ENCODE measurements at regions not wholly inside any gene's neighbourhood (a gene's known extent, or its start where the extent isn't known, plus 50 kb on each side); places are given as distances from the start of the nearest gene placed in this dataset.
A peak's percentile ranks its signal among the peaks of the same experiment; 100 is the strongest.
"Not testable (repeated sequence)": the region's sequence is repeated elsewhere in the genome, so short reads cannot be mapped to it uniquely, and the experiment has no call there.

DNA sequence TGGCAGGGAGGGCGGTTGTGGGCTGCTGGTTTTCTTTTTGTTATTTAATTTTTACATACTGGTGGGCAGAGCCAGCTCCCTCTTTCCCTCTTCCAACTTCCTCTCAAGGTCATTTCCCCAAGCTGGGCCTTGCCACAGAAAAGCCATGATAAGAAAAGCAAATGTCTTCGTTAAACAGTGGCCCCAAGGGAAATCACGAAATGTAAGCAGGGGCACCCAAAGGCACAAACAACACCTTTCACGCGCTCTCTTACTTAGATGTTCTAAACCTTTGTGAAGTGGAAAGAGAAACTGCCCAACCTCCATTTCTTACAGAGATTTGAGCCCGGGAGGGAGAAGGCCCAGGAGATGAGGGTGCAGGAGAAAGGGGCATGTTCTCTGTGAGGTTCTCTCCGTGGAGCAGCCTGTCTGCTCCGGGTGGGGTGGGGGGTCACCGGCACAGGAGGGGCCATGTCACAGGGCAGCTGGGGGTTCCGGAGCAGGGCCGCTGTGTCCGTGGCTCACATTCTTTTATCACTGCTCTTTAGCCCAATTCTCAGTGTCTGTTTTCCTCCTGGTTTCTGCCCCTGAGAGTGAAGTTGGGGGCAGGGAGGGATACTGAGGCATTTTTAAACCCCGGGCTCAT, 190.7 kb upstream of the GATA6 start:
- no peak overlapping the region for H3K27ac ChIP-seq
- no peak for DNase-seq
- H3K27me3 ChIP-seq, result no peaks in the 10 kb centered on the region
- H3K9me3 ChIP-seq, result no peaks in the 10 kb centered on the region
- TF ChIP-seq, protein P1, sequence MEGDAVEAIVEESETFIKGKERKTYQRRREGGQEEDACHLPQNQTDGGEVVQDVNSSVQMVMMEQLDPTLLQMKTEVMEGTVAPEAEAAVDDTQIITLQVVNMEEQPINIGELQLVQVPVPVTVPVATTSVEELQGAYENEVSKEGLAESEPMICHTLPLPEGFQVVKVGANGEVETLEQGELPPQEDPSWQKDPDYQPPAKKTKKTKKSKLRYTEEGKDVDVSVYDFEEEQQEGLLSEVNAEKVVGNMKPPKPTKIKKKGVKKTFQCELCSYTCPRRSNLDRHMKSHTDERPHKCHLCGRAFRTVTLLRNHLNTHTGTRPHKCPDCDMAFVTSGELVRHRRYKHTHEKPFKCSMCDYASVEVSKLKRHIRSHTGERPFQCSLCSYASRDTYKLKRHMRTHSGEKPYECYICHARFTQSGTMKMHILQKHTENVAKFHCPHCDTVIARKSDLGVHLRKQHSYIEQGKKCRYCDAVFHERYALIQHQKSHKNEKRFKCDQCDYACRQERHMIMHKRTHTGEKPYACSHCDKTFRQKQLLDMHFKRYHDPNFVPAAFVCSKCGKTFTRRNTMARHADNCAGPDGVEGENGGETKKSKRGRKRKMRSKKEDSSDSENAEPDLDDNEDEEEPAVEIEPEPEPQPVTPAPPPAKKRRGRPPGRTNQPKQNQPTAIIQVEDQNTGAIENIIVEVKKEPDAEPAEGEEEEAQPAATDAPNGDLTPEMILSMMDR (IDR thresholded peaks at IDR 0.05), result no peak
- TF ChIP-seq POLR2A (IDR thresholded peaks at IDR 0.05) (no peak), POLR2AphosphoS5 (IDR thresholded peaks at IDR 0.05) (no peak), EP300 (IDR thresholded peaks at IDR 0.05) (no peak)
- H3K36me3 ChIP-seq, result no peaks in the 10 kb centered on the region
- WGBS, 2 donors, result 59 to 72% methylated on average over 13 of the region's 13 CpGs
- no peaks in the 10 kb centered on the region for H3K4me1 ChIP-seq
- H3K4me3 ChIP-seq, result no peak overlapping the region
- ATAC-seq (ENCODE audit: low FRiP score in 2 of 2), result no peak

DNA sequence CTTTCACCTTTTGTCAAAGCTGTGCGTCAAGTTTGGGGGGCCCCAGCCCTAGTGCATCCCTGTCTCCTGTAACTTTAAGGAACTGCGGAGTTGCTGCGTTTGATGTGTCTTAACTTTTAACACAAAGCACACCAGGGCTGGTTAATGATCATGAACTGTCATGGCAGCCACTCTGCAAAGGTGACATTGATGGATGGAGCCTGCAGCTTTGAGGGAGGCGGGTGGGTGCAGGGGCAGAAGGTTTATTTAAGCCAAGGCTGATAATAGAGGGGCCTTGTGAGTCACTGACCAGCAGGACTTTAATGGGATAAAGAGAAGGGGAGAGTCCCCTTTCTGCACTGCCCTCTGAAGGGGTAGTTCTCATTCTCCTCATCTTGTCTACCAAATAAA, 190.2 kb upstream of the GATA6 start:
- no peak overlapping the region for H3K4me3 ChIP-seq
- no peaks in the 10 kb centered on the region for H3K9me3 ChIP-seq
- ATAC-seq (ENCODE audit: low FRiP score in 2 of 2), result no peak
- no peak overlapping the region for H3K27ac ChIP-seq
- no peaks in the 10 kb centered on the region for H3K4me1 ChIP-seq
- H3K36me3 ChIP-seq, result no peaks in the 10 kb centered on the region
- 93 to 97% methylated on average over 4 of the region's 4 CpGs for WGBS, 2 donors
- TF ChIP-seq, protein P1 (IDR thresholded peaks at IDR 0.05), result no peak
- no peak for TF ChIP-seq EP300 (IDR thresholded peaks at IDR 0.05)
- TF ChIP-seq POLR2A (IDR thresholded peaks at IDR 0.05), result no peak
- TF ChIP-seq POLR2AphosphoS5 (IDR thresholded peaks at IDR 0.05), result no peak
- no peak for DNase-seq
- no peaks in the 10 kb centered on the region for H3K27me3 ChIP-seq

DNA sequence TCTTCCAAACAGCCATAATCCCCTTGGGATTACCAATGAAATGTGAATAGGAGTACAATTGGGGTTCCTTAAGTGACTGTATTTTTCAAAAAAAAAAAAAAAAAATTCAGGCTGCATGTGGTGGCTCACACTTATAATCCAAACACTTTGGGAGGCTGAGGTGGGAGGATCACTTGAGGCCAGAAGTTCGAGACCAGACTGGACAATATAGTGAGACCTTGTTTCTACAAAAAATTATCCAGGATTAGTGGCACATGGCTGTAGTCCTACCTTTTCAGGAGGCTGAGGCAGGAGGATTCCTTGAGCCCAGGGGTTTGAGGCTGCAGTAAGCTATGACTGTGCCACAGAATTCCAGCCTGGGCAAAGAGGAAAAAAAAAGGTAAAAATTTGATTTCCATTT, 189.6 kb upstream of the GATA6 start:
- no peaks in the 10 kb centered on the region for H3K9me3 ChIP-seq
- TF ChIP-seq, protein P1 (IDR thresholded peaks at IDR 0.05), result no peak
- TF ChIP-seq EP300 (IDR thresholded peaks at IDR 0.05) (no peak), POLR2AphosphoS5 (IDR thresholded peaks at IDR 0.05) (no peak), POLR2A (IDR thresholded peaks at IDR 0.05) (no peak)
- H3K27me3 ChIP-seq, result no peaks in the 10 kb centered on the region
- H3K27ac ChIP-seq, result no peak overlapping the region
- H3K36me3 ChIP-seq, result no peaks in the 10 kb centered on the region
- H3K4me3 ChIP-seq, result no peak overlapping the region
- DNase-seq (no peak), ATAC-seq (ENCODE audit: low FRiP score in 2 of 2) (no peak)
- WGBS, 2 donors, result 74 to 96% methylated on average over 1 of the region's 1 CpG
- H3K4me1 ChIP-seq, result no peaks in the 10 kb centered on the region

DNA sequence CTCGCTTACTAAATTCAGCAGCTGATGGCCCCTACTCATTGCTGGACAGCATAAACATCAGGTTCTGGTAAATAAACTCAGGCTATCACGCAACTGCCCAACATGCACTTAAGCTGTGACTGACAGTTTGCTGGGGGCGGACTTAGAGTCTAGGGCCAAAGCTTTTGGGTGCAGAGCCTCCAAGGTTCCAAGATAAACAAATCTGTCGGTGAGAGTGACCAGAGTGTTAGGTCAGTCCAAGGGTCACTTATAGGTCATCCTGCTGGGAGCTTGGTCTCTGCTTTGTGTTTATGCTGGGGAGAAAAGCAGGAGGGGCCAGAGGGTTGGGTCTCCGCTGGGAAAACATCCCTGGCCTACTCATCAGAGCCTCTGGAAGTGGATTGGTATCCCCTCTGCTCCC, 188.6 kb upstream of the GATA6 start:
- peak in 1 of 2 donors; percentile 32 for DNase-seq
- TF ChIP-seq, protein P1 (IDR thresholded peaks at IDR 0.05), result no peak
- no peak for TF ChIP-seq POLR2AphosphoS5 (IDR thresholded peaks at IDR 0.05)
- no peak for TF ChIP-seq EP300 (IDR thresholded peaks at IDR 0.05)
- no peak for TF ChIP-seq POLR2A (IDR thresholded peaks at IDR 0.05)
- whole genome bisulfite sequencing, 2 donors, result 49 to 70% methylated on average over 5 of the region's 5 CpGs
- peak in 1 of 2 donors; percentile 40 for ATAC-seq (ENCODE audit: low FRiP score in 2 of 2)
- Histone ChIP-seq H3K4me1 (no peaks in the 10 kb centered on the region), H3K27ac (no peak overlapping the region), H3K9me3 (no peaks in the 10 kb centered on the region), H3K27me3 (no peaks in the 10 kb centered on the region), H3K36me3 (no peaks in the 10 kb centered on the region), H3K4me3 (no peak overlapping the region)

DNA sequence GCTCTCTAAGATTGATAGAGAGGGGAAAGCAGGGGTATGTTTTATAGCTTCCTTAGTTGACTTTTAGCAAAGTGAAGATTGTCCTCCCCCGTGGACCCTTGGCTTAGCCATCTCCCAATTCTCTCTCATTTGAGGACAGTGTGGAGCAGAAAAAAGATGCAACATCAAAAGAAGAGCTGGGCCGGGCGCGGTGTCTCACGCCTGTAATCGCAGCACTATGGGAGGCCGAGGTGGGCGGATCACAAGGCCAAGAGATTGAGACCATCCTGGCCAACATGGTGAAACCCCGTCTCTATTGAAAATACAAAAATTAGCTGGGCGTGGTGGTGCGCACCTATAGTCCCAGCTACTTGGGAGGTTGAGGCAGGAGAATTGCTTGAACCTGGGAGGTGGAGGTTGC, 187.9 kb upstream of the GATA6 start:
- not testable (repeated sequence) for H3K36me3 ChIP-seq; H3K27me3 ChIP-seq; H3K27ac ChIP-seq; H3K4me1 ChIP-seq; ATAC-seq (ENCODE audit: low FRiP score in 2 of 2); H3K4me3 ChIP-seq; DNase-seq; H3K9me3 ChIP-seq
- WGBS, 2 donors, result 88 to 91% methylated on average over 11 of the region's 11 CpGs

All from upper lobe of left lung (tissue), 6 donors.